Breast epithelium (tissue), 3 donors: ENCODE measurements at regions not wholly inside any gene's neighbourhood (a gene's known extent, or its start where the extent isn't known, plus 50 kb on each side); places are given as distances from the start of the nearest gene placed in this dataset.

Source experiments
- CTCF ChIP-seq, 3 donors: fragments of 450-650 bp; IDR thresholded peaks; one replicate each; pipeline ENCODE4 v1.5.1; 2016 to 2017; ENCODE audit warnings: antibody characterized with exemption in 3 of 3, mild to moderate bottlenecking in 3 of 3, moderate library complexity in 3 of 3
- POLR2A ChIP-seq: fragments of 450-650 bp; IDR thresholded peaks from one replicate; pipeline ENCODE4 v1.6.1; 2016; ENCODE audit warnings: antibody characterized with exemption, mild to moderate bottlenecking, moderate library complexity
- POLR2AphosphoS5 ChIP-seq, 3 donors: sonication (generic); formaldehyde crosslinking; IDR thresholded peaks; one replicate each; pipeline ENCODE4 v1.6.1; 2017; ENCODE audit warnings: antibody characterized with exemption in 3 of 3

DNA sequence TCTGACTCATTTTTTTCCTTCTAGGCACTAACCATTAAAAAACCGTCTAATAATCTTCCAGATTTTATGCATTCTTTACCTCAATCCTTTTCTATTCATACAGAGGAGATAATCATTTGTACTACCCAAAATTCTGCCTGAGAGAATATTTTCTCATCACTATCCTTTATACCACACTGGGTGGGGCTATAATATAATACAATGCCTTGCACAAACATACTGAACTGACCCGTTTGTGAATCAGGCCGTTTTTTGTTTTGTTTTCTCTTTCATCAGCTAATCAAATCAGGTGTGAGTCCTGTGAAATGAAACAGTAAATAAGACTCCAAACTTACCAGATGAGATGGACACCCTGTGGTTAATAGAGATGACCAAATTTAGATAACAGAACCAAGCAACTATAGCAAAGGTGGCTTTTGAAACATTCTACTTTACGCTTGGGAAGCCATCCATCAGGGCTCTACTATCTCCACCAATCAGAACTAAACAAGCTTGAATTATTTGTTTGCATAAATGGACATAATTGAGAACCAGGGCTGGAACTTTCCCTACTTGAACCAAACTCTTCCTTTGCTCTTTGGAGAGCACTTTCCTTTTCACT, 573.0 kb downstream of the GABRG1 start:
- TF ChIP-seq CTCF (IDR thresholded peaks at IDR 0.05) (no peak), POLR2A (no peak), POLR2AphosphoS5 (IDR thresholded peaks at IDR 0.05) (no peak)
